ENCODE measurements at regions not wholly inside any gene's neighbourhood (a gene's known extent, or its start where the extent isn't known, plus 50 kb on each side); places are given as distances from the start of the nearest gene placed in this dataset.

GRCh38 chr1:55980582-55980981 is 598.8 kb downstream of the PLPP3 start:
- TF ChIP-seq SRF (IDR thresholded peaks at IDR 0.05; ENCODE audit: low read depth, low read length) (no peak), TAF7 (optimal IDR thresholded peaks at IDR 0.05; ENCODE audit: borderline replicate concordance, low read depth, low read length) (no peak), CEBPB (IDR thresholded peaks at IDR 0.05; ENCODE audit: low read depth, low read length) (no peak), RNF2 (IDR thresholded peaks at IDR 0.05; ENCODE audit: borderline replicate concordance, low read depth, low read length, missing control alignments, poor library complexity, severe bottlenecking) (no peak)
